ENCODE measurements at regions not wholly inside any gene's neighbourhood (a gene's known extent, or its start where the extent isn't known, plus 50 kb on each side); places are given as distances from the start of the nearest gene placed in this dataset.

DNA sequence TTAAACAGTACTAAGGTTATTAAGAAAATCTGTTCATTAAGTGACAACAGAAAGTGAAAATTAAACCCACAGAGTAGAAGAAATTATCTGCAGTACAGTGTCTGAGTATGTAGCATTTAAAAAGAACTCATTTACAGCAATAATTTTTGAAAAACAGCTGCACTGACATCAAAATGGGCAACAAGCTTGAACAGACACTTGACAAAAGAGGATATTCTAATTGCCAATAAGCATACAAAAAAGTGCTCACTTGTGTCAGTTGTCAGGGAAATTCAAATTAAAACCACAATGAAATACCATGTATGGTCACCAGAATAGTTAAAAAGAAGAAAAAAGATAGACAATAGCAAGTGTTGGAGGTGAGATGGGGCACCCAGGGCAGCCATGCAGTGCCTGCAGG, 93.3 kb upstream of the LINC01488 start:
- Histone ChIP-seq H2BK5ac (ENCODE audit: low read depth, low read length, poor library complexity, severe bottlenecking) (no peak overlapping the region), H3K4me2 (ENCODE audit: low read length, poor library complexity, severe bottlenecking) (no peak overlapping the region), H2AFZ (ENCODE audit: low read depth, low read length) (no peak overlapping the region), H4K8ac (ENCODE audit: low read length) (no peak overlapping the region), H3K4me3 (ENCODE audit: insufficient read depth in 1 of 2, low read depth in 1 of 2, low read length in 2 of 2) (no peak overlapping the region), H2BK12ac (ENCODE audit: low read length in 2 of 2) (no peak overlapping the region), H3K27me3 (ENCODE audit: control insufficient read depth in 1 of 2, insufficient read depth in 1 of 2, low read length in 2 of 2) (peaks cover 0 to 10% of the 10 kb centered on the region in 2 experiments), H3K9me3 (ENCODE audit: control insufficient read depth, low read length) (peaks cover 23% of the 10 kb centered on the region), H2BK15ac (ENCODE audit: low read depth, poor library complexity, severe bottlenecking) (no peak overlapping the region), H4K91ac (ENCODE audit: low read length) (no peak overlapping the region), H2BK120ac (ENCODE audit: low read depth, low read length) (no peak overlapping the region), H3K4me1 (ENCODE audit: control insufficient read depth, insufficient read depth, low read depth, low read length) (no peaks in the 10 kb centered on the region), H3K18ac (ENCODE audit: low read depth in 1 of 2, low read length in 2 of 2) (no peak overlapping the region), H3K79me1 (replicated peaks; ENCODE audit: low read length, poor library complexity, severe bottlenecking) (no peaks in the 10 kb centered on the region), H2AK5ac (ENCODE audit: low read length, severe bottlenecking) (no peak overlapping the region), H3K4ac (ENCODE audit: low read depth in 1 of 2, low read length in 2 of 2) (no peak overlapping the region), H3K9ac (ENCODE audit: low read length) (no peak overlapping the region), H3K36me3 (ENCODE audit: control insufficient read depth in 1 of 2, insufficient read depth in 2 of 2, low read depth in 1 of 2, low read length in 2 of 2) (no peaks in the 10 kb centered on the region), H3K23ac (ENCODE audit: low read length in 2 of 2) (no peak overlapping the region), H3K27ac (ENCODE audit: low read length, poor library complexity, severe bottlenecking) (no peak overlapping the region), H3K14ac (ENCODE audit: low read length in 2 of 2) (no peak overlapping the region)
- no peak for DNase-seq

DNA sequence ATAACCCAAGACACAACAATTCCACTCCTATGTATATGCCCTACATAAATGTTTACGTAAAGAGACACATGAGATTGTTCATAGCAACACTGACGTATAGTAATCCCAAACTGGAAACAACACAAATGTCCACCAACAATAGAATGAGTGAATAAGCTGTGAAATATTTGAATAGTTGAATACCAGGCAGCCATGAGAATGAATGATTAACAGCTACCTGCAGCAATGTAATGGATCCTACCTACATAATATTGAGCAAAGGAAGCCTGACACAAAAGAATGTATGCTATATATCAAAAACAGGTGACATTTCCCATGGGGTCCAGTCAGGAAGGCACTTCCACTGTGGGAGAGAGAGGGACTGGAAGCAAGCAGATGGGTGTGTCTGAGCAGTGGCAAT, 92.8 kb upstream of the LINC01488 start:
- Histone ChIP-seq H3K4me3 (ENCODE audit: insufficient read depth in 1 of 2, low read depth in 1 of 2, low read length in 2 of 2) (no peak overlapping the region), H2BK12ac (ENCODE audit: low read length in 2 of 2) (no peak overlapping the region), H2AK5ac (ENCODE audit: low read length, severe bottlenecking) (no peak overlapping the region), H3K14ac (ENCODE audit: low read length in 2 of 2) (no peak overlapping the region), H2BK15ac (ENCODE audit: low read depth, poor library complexity, severe bottlenecking) (no peak overlapping the region), H3K4me1 (ENCODE audit: control insufficient read depth, insufficient read depth, low read depth, low read length) (no peaks in the 10 kb centered on the region), H3K36me3 (ENCODE audit: control insufficient read depth in 1 of 2, insufficient read depth in 2 of 2, low read depth in 1 of 2, low read length in 2 of 2) (no peaks in the 10 kb centered on the region), H2AFZ (ENCODE audit: low read depth, low read length) (no peak overlapping the region), H2BK5ac (ENCODE audit: low read depth, low read length, poor library complexity, severe bottlenecking) (no peak overlapping the region), H2BK120ac (ENCODE audit: low read depth, low read length) (no peak overlapping the region), H3K79me1 (replicated peaks; ENCODE audit: low read length, poor library complexity, severe bottlenecking) (no peaks in the 10 kb centered on the region), H4K8ac (ENCODE audit: low read length) (no peak overlapping the region), H3K4me2 (ENCODE audit: low read length, poor library complexity, severe bottlenecking) (no peak overlapping the region), H3K23ac (ENCODE audit: low read length in 2 of 2) (no peak overlapping the region), H3K27me3 (ENCODE audit: control insufficient read depth in 1 of 2, insufficient read depth in 1 of 2, low read length in 2 of 2) (peaks cover 0 to 14% of the 10 kb centered on the region in 2 experiments), H3K9ac (ENCODE audit: low read length) (no peak overlapping the region), H3K18ac (ENCODE audit: low read depth in 1 of 2, low read length in 2 of 2) (no peak overlapping the region), H3K4ac (ENCODE audit: low read depth in 1 of 2, low read length in 2 of 2) (no peak overlapping the region), H3K27ac (ENCODE audit: low read length, poor library complexity, severe bottlenecking) (no peak overlapping the region), H3K9me3 (ENCODE audit: control insufficient read depth, low read length) (peaks cover 23% of the 10 kb centered on the region), H4K91ac (ENCODE audit: low read length) (no peak overlapping the region)
- no CpG with 5 or more reads among the region's 2 CpGs for WGBS
- no peak for DNase-seq

DNA sequence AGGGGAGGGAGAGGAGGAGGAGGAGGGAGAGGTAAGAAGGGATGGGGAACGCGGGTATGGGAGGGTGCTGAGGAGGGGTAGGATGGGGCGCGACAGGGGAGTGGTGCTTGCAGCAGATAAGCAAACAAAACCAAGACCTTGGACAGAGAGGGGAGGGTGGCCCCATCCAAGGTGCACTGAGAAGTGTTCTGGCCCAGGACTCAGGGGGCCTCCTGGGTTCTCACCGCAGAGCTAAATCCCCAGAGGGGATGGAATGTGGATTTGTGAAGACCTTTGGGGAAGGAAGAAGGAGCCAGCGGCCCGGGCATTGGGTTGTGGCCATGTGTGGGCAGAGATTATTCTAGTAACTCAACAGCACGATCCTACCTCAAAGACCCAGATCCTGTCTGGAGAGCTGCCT, 90.9 kb upstream of the LINC01488 start:
- Histone ChIP-seq H3K9me3 (ENCODE audit: control insufficient read depth, low read length) (peaks cover 23% of the 10 kb centered on the region), H2BK15ac (ENCODE audit: low read depth, poor library complexity, severe bottlenecking) (no peak overlapping the region), H3K27ac (ENCODE audit: low read length, poor library complexity, severe bottlenecking) (no peak overlapping the region), H3K9ac (ENCODE audit: low read length) (no peak overlapping the region), H3K4me3 (ENCODE audit: insufficient read depth in 1 of 2, low read depth in 1 of 2, low read length in 2 of 2) (no peak overlapping the region), H3K14ac (ENCODE audit: low read length in 2 of 2) (no peak overlapping the region), H3K4me1 (ENCODE audit: control insufficient read depth, insufficient read depth, low read depth, low read length) (no peaks in the 10 kb centered on the region), H3K4me2 (ENCODE audit: low read length, poor library complexity, severe bottlenecking) (no peak overlapping the region), H2AFZ (ENCODE audit: low read depth, low read length) (no peak overlapping the region), H3K27me3 (ENCODE audit: control insufficient read depth in 1 of 2, insufficient read depth in 1 of 2, low read length in 2 of 2) (peaks cover 0 to 14% of the 10 kb centered on the region in 2 experiments), H2AK5ac (ENCODE audit: low read length, severe bottlenecking) (no peak overlapping the region), H2BK5ac (ENCODE audit: low read depth, low read length, poor library complexity, severe bottlenecking) (no peak overlapping the region), H2BK120ac (ENCODE audit: low read depth, low read length) (no peak overlapping the region), H3K79me1 (replicated peaks; ENCODE audit: low read length, poor library complexity, severe bottlenecking) (no peaks in the 10 kb centered on the region), H3K4ac (ENCODE audit: low read depth in 1 of 2, low read length in 2 of 2) (no peak overlapping the region), H4K8ac (ENCODE audit: low read length) (no peak overlapping the region), H2BK12ac (ENCODE audit: low read length in 2 of 2) (no peak overlapping the region), H4K91ac (ENCODE audit: low read length) (no peak overlapping the region), H3K36me3 (ENCODE audit: control insufficient read depth in 1 of 2, insufficient read depth in 2 of 2, low read depth in 1 of 2, low read length in 2 of 2) (no peaks in the 10 kb centered on the region), H3K18ac (ENCODE audit: low read depth in 1 of 2, low read length in 2 of 2) (no peak overlapping the region), H3K23ac (ENCODE audit: low read length in 2 of 2) (no peak overlapping the region)
- DNase-seq, result no peak
- 81% methylated on average over 7 of the region's 8 CpGs for WGBS

- H2BK15ac ChIP-seq (ENCODE audit: low read depth, poor library complexity, severe bottlenecking), result no peak overlapping the region
- H2BK5ac ChIP-seq (ENCODE audit: low read depth, low read length, poor library complexity, severe bottlenecking), result no peak overlapping the region
- peaks cover 0 to 14% of the 10 kb centered on the region in 2 experiments for H3K27me3 ChIP-seq (ENCODE audit: control insufficient read depth in 1 of 2, insufficient read depth in 1 of 2, low read length in 2 of 2)
- H3K4me1 ChIP-seq (ENCODE audit: control insufficient read depth, insufficient read depth, low read depth, low read length), result no peaks in the 10 kb centered on the region
- no peak overlapping the region for H3K14ac ChIP-seq (ENCODE audit: low read length in 2 of 2)
- no peak overlapping the region for H4K8ac ChIP-seq (ENCODE audit: low read length)
- no peak overlapping the region for H3K18ac ChIP-seq (ENCODE audit: low read depth in 1 of 2, low read length in 2 of 2)
- no peak overlapping the region for H3K4me3 ChIP-seq (ENCODE audit: insufficient read depth in 1 of 2, low read depth in 1 of 2, low read length in 2 of 2)
- H3K4me2 ChIP-seq (ENCODE audit: low read length, poor library complexity, severe bottlenecking), result no peak overlapping the region
- no peak overlapping the region for H3K23ac ChIP-seq (ENCODE audit: low read length in 2 of 2)
- no peak overlapping the region for H3K27ac ChIP-seq (ENCODE audit: low read length, poor library complexity, severe bottlenecking)
- no peak overlapping the region for H2AFZ ChIP-seq (ENCODE audit: low read depth, low read length)
- H2BK12ac ChIP-seq (ENCODE audit: low read length in 2 of 2), result no peak overlapping the region
- no peak overlapping the region for H3K4ac ChIP-seq (ENCODE audit: low read depth in 1 of 2, low read length in 2 of 2)
- H2BK120ac ChIP-seq (ENCODE audit: low read depth, low read length), result no peak overlapping the region
- H3K9me3 ChIP-seq (ENCODE audit: control insufficient read depth, low read length), result peaks cover 23% of the 10 kb centered on the region
- H4K91ac ChIP-seq (ENCODE audit: low read length), result no peak overlapping the region
- no peaks in the 10 kb centered on the region for H3K36me3 ChIP-seq (ENCODE audit: control insufficient read depth in 1 of 2, insufficient read depth in 2 of 2, low read depth in 1 of 2, low read length in 2 of 2)
- DNase-seq, result no peak
- no peaks in the 10 kb centered on the region for H3K79me1 ChIP-seq (replicated peaks; ENCODE audit: low read length, poor library complexity, severe bottlenecking)
- no peak overlapping the region for H2AK5ac ChIP-seq (ENCODE audit: low read length, severe bottlenecking)
- H3K9ac ChIP-seq (ENCODE audit: low read length), result no peak overlapping the region
- 93% methylated on average over 34 of the region's 34 CpGs for WGBS
These were observed 90.0 kb upstream of the LINC01488 start for GRCh38 chr11:69391192-69392103.

Data from mesenchymal stem cell (in vitro differentiated cells and primary cell).